H9 (cell line): ENCODE measurements at regions not wholly inside any gene's neighbourhood (a gene's known extent, or its start where the extent isn't known, plus 50 kb on each side); places are given as distances from the start of the nearest gene placed in this dataset.

Experiments used
- DNase-seq: peaks from one replicate; pipeline ENCODE4 v3.0.0-alpha.2; 2017
- H2AFZ ChIP-seq: one replicate; pipeline ENCODE4 v1.6.1; 2013; ENCODE audit warnings: mild to moderate bottlenecking, low read length, control low read depth, moderate library complexity
- H2AK5ac ChIP-seq: 2 replicates; pipeline ENCODE4 v1.6.1; 2013; ENCODE audit warnings: low read length, control low read depth, mixed read lengths; ENCODE audit not compliant: insufficient read length
- H2BK120ac ChIP-seq: one replicate; pipeline ENCODE4 v1.6.1; 2013; ENCODE audit warnings: low read depth, mild to moderate bottlenecking, low read length, control low read depth, inconsistent platforms; ENCODE audit not compliant: poor library complexity, severe bottlenecking
- H2BK12ac ChIP-seq: 2 replicates; pipeline ENCODE4 v1.6.1; 2013; ENCODE audit warnings: low read length, control low read depth, mixed read lengths, low read depth; ENCODE audit not compliant: insufficient read length
- H2BK15ac ChIP-seq: 2 replicates; pipeline ENCODE4 v1.6.1; 2013; ENCODE audit warnings: low read depth, low read length, control low read depth
- H2BK20ac ChIP-seq: one replicate; pipeline ENCODE4 v1.6.1; 2013; ENCODE audit warnings: low read depth, mild to moderate bottlenecking, low read length, control low read depth, inconsistent platforms; ENCODE audit not compliant: poor library complexity, severe bottlenecking
- H2BK5ac ChIP-seq: 2 replicates; pipeline ENCODE4 v1.6.1; 2013; ENCODE audit warnings: low read length, control low read depth, mixed read lengths; ENCODE audit not compliant: insufficient read length
- H3K14ac ChIP-seq: 2 replicates; pipeline ENCODE4 v1.6.1; 2013; ENCODE audit warnings: low read length, control low read depth; ENCODE audit not compliant: insufficient read depth
- H3K18ac ChIP-seq: 2 replicates; pipeline ENCODE4 v1.6.1; 2013; ENCODE audit warnings: low read depth, mild to moderate bottlenecking, mixed read lengths, low read length, control low read depth; ENCODE audit not compliant: insufficient read length
- H3K23ac ChIP-seq: 2 replicates; pipeline ENCODE4 v1.6.1; 2013; ENCODE audit warnings: low read length, control low read depth, mixed read lengths, low read depth; ENCODE audit not compliant: insufficient read length
- H3K23me2 ChIP-seq: 2 replicates; pipeline ENCODE4 v1.6.1; 2013; ENCODE audit warnings: low read depth, mild to moderate bottlenecking, mixed read lengths, low read length, control low read depth; ENCODE audit not compliant: insufficient read length, poor library complexity, severe bottlenecking
- H3K27ac ChIP-seq: 2 replicates; pipeline ENCODE4 v1.5.1; 2013; ENCODE audit warnings: low read length, control low read depth, mixed read lengths, low read depth; ENCODE audit not compliant: insufficient read length
- H3K27me3 ChIP-seq: 2 replicates; pipeline ENCODE4 v1.6.1; 2013; ENCODE audit warnings: low read length, control low read depth, inconsistent platforms; ENCODE audit not compliant: insufficient read depth
- H3K4ac ChIP-seq: 2 replicates; pipeline ENCODE4 v1.6.1; 2013; ENCODE audit warnings: low read depth, mild to moderate bottlenecking, control low read depth, inconsistent platforms, low read length, moderate library complexity
- H3K4me1 ChIP-seq: 2 replicates; pipeline ENCODE4 v1.6.1; 2013; ENCODE audit warnings: low read length, control low read depth, inconsistent platforms; ENCODE audit not compliant: insufficient read depth
- H3K4me2 ChIP-seq: 2 replicates; pipeline ENCODE4 v1.6.1; 2013; ENCODE audit warnings: low read length, control low read depth, mixed read lengths; ENCODE audit not compliant: insufficient read length, insufficient read depth
- H3K56ac ChIP-seq: 2 replicates; pipeline ENCODE4 v1.6.1; 2013; ENCODE audit warnings: low read depth, mild to moderate bottlenecking, mixed read lengths, low read length, control low read depth; ENCODE audit not compliant: insufficient read length
- H3K79me1 ChIP-seq: 2 replicates; pipeline ENCODE4 v1.6.1; 2013; ENCODE audit warnings: low read depth, mild to moderate bottlenecking, moderate library complexity, low read length, control low read depth, inconsistent platforms; ENCODE audit not compliant: insufficient read depth, poor library complexity, severe bottlenecking
- H3K79me2 ChIP-seq: 2 replicates; pipeline ENCODE4 v1.6.1; 2013; ENCODE audit warnings: low read length, control low read depth, inconsistent platforms; ENCODE audit not compliant: insufficient read depth
- H3K9ac ChIP-seq: 2 replicates; pipeline ENCODE4 v1.6.1; 2013; ENCODE audit warnings: low read length, control low read depth, mixed read lengths; ENCODE audit not compliant: insufficient read length; ENCODE audit errors: extremely low read depth
- H3K9me3 ChIP-seq: one replicate; pipeline ENCODE4 v1.6.1; 2013; ENCODE audit warnings: low read depth, low read length, inconsistent platforms; ENCODE audit not compliant: control insufficient read depth
- H3T11ph ChIP-seq: one replicate; pipeline ENCODE4 v1.6.1; 2013; ENCODE audit warnings: mild to moderate bottlenecking, low read length, control low read depth, inconsistent platforms
- H4K20me1 ChIP-seq: one replicate; pipeline ENCODE4 v1.6.1; 2013; ENCODE audit not compliant: control insufficient read depth, insufficient read length, insufficient read depth
- H4K5ac ChIP-seq: 2 replicates; pipeline ENCODE4 v1.6.1; 2013; ENCODE audit warnings: low read depth, mild to moderate bottlenecking, mixed read lengths, low read length, control low read depth; ENCODE audit not compliant: insufficient read length
- H4K8ac ChIP-seq: replicated peaks from 2 replicates; pipeline ENCODE4 v1.6.1; 2013; ENCODE audit warnings: low read length, control low read depth, mixed read lengths, low read depth; ENCODE audit not compliant: insufficient read length
- H4K91ac ChIP-seq: 2 replicates; pipeline ENCODE4 v1.6.1; 2013; ENCODE audit warnings: low read depth, mild to moderate bottlenecking, moderate library complexity, mixed read lengths, low read length, control low read depth; ENCODE audit not compliant: insufficient read length
- H3K27ac Mint-ChIP-seq, 3 experiments: 2 replicates in 2 of 3; 3 replicates in 1 of 3; pipeline ENCODE4 v1.8.0; 2020 to 2021; ENCODE audit warnings: mixed read lengths in 3 of 3, mild to moderate bottlenecking in 1 of 3, moderate library complexity in 1 of 3
- H3K27me3 Mint-ChIP-seq: 2 replicates; pipeline ENCODE4 v1.8.0; 2021; ENCODE audit warnings: low read depth, mild to moderate bottlenecking, moderate library complexity, mixed read lengths
- H3K36me3 Mint-ChIP-seq, 3 experiments: 2 replicates in 2 of 3; 3 replicates in 1 of 3; pipeline ENCODE4 v1.8.0; 2020 to 2021; ENCODE audit warnings: low read depth in 3 of 3, mixed read lengths in 3 of 3; ENCODE audit not compliant: insufficient read depth in 1 of 3
- H3K4me1 Mint-ChIP-seq, 2 experiments: 2 replicates each; pipeline ENCODE4 v1.8.0; 2020; ENCODE audit warnings: mixed read lengths in 2 of 2
- H3K4me3 Mint-ChIP-seq, 2 experiments: 2 replicates in 1 of 2; 3 replicates in 1 of 2; pipeline ENCODE4 v1.8.0; 2020 to 2021; ENCODE audit warnings: mild to moderate bottlenecking in 2 of 2, mixed read lengths in 2 of 2, moderate library complexity in 1 of 2
- H3K9me3 Mint-ChIP-seq, 2 experiments: 2 replicates in 1 of 2; 3 replicates in 1 of 2; pipeline ENCODE4 v1.8.0; 2020; ENCODE audit warnings: mild to moderate bottlenecking in 2 of 2, mixed read lengths in 2 of 2, moderate library complexity in 1 of 2
- WGBS: extraction: QIAGEN DNeasy Blood & Tissue Kit; methylation state at CpG from one replicate; pipeline ENCODE4 v1.1.7; 2013; ENCODE audit warnings: missing lambda C conversion rate, low lambda C conversion rate, mixed read lengths; ENCODE audit not compliant: insufficient read length; ENCODE audit errors: extremely low coverage; 5-methylcytosine and 5-hydroxymethylcytosine counted together
- TF ChIP-seq, protein P1 (sequence below): fragments of 200-600 bp; sonication (generic); conservative IDR thresholded peaks from 3 replicates; pipeline ENCODE4 v1.8.0; 2021; ENCODE audit warnings: antibody characterized with exemption, mild to moderate bottlenecking

DNA sequence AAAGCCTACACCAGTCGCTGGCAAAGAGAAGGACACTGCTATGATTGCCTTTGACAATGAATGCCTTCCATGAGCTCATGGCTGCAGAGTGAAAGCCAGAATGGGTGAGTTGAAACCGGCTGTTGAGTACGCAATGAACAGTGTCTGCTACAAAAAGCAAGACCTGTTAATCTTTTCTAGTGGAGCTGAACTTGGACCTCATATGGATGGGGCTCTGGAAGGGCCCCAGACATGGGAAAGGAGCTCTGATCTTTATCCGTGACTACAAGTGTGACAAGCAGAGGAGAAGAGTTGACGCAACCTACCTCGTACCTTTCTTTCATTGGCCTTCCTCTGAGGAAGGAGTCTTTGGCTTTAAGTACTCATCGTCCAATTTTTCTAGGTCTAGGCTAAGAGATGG lies 67.1 kb upstream of the TSC22D1 start:
- no peaks in the 10 kb centered on the region for H3K36me3 Mint-ChIP-seq
- Histone ChIP-seq H3K4me2 (no peak overlapping the region), H2BK120ac (no peak overlapping the region), H2BK20ac (no peak overlapping the region), H2BK5ac (no peak overlapping the region), H4K91ac (no peak overlapping the region), H3K56ac (no peak overlapping the region), H3K79me1 (no peaks in the 10 kb centered on the region), H4K5ac (no peak overlapping the region), H3K23me2 (no peaks in the 10 kb centered on the region), H4K20me1 (no peaks in the 10 kb centered on the region), H3K23ac (no peak overlapping the region), H2AFZ (no peak overlapping the region), H2AK5ac (no peak overlapping the region), H3K4me1 (no peaks in the 10 kb centered on the region), H2BK12ac (no peak overlapping the region), H3T11ph (no peak overlapping the region), H3K4ac (no peak overlapping the region), H3K9me3 (no peaks in the 10 kb centered on the region), H3K27me3 (no peaks in the 10 kb centered on the region), H3K27ac (no peak overlapping the region), H3K18ac (no peak overlapping the region), H2BK15ac (no peak overlapping the region), H3K9ac (no peak overlapping the region), H3K79me2 (no peaks in the 10 kb centered on the region), H3K14ac (no peak overlapping the region), H4K8ac (no peak overlapping the region)
- H3K4me1 Mint-ChIP-seq, result peaks cover 2% of the 10 kb centered on the region in 2 experiments
- no CpG with 5 or more reads among the region's 7 CpGs for WGBS
- TF ChIP-seq, protein P1, sequence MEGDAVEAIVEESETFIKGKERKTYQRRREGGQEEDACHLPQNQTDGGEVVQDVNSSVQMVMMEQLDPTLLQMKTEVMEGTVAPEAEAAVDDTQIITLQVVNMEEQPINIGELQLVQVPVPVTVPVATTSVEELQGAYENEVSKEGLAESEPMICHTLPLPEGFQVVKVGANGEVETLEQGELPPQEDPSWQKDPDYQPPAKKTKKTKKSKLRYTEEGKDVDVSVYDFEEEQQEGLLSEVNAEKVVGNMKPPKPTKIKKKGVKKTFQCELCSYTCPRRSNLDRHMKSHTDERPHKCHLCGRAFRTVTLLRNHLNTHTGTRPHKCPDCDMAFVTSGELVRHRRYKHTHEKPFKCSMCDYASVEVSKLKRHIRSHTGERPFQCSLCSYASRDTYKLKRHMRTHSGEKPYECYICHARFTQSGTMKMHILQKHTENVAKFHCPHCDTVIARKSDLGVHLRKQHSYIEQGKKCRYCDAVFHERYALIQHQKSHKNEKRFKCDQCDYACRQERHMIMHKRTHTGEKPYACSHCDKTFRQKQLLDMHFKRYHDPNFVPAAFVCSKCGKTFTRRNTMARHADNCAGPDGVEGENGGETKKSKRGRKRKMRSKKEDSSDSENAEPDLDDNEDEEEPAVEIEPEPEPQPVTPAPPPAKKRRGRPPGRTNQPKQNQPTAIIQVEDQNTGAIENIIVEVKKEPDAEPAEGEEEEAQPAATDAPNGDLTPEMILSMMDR, result no peak
- no peak overlapping the region for H3K4me3 Mint-ChIP-seq
- no peak for DNase-seq
- H3K27me3 Mint-ChIP-seq, result no peaks in the 10 kb centered on the region
- no peak overlapping the region; a peak in 1 of 7 replicates for H3K27ac Mint-ChIP-seq
- H3K9me3 Mint-ChIP-seq, result no peaks in the 10 kb centered on the region
